B cell (primary cell): ENCODE measurements at regions not wholly inside any gene's neighbourhood (a gene's known extent, or its start where the extent isn't known, plus 50 kb on each side); places are given as distances from the start of the nearest gene placed in this dataset.

ENCODE experiments used
- ATAC-seq: fragments of 200-7000 bp; cut with Tn5 transposase; one replicate; pipeline ENCODE4 v1.10.0; 2021; ENCODE audit warnings: low read depth, mild to moderate bottlenecking, moderate number of reproducible peaks, moderate library complexity
- CTCF ChIA-PET: fragments of 350-600 bp; sonication (Branson Sonifier 250); formaldehyde crosslinking; loops from one replicate; lab custom pipeline; 2021; ENCODE audit warnings: antibody characterized with exemption, inconsistent platforms; lab: Charles Lee
- POLR2A ChIA-PET: fragments of 350-600 bp; sonication (Branson Sonifier 250); formaldehyde crosslinking; loops from one replicate; lab custom pipeline; 2021; ENCODE audit warnings: antibody characterized with exemption; lab: Charles Lee
- DNase-seq: peaks from one replicate; pipeline ENCODE4 v3.0.0; 2013
- H2AFZ ChIP-seq: 2 replicates; pipeline ENCODE4 v1.6.1; 2012; ENCODE audit warnings: mild to moderate bottlenecking, low read depth, low read length; ENCODE audit not compliant: insufficient read depth, poor library complexity, severe bottlenecking
- H3K27ac ChIP-seq, 2 donors: 1 replicate in 1 of 2; 2 replicates in 1 of 2; pipeline ENCODE4 v1.5.1; 2012 to 2013; ENCODE audit warnings: low read length in 2 of 2, mild to moderate bottlenecking in 2 of 2, moderate library complexity in 1 of 2
- H3K27me3 ChIP-seq, 4 experiments: fragments of 200-600 bp in 1 of 4; sonication (generic) in 1 of 4; replicated peaks in 1 of 4; 1 replicate in 2 of 4; 2 replicates in 2 of 4; pipeline versions ENCODE4 v1.6.1 to v1.7.0; 2013 to 2016; ENCODE audit warnings: low read length in 3 of 4, mild to moderate bottlenecking in 2 of 4, mixed read lengths in 1 of 4, moderate library complexity in 1 of 4; ENCODE audit not compliant: insufficient read depth in 4 of 4, control insufficient read depth in 3 of 4; ENCODE audit errors: control extremely low read depth in 1 of 4
- H3K36me3 ChIP-seq, 2 experiments: replicated peaks in 1 of 2; 1 replicate in 1 of 2; 2 replicates in 1 of 2; pipeline versions ENCODE4 v1.6.1 to v1.7.1; 2013; ENCODE audit warnings: low read length in 1 of 2; ENCODE audit not compliant: insufficient read depth in 2 of 2, control insufficient read depth in 1 of 2; ENCODE audit errors: control extremely low read depth in 1 of 2, extremely low read depth in 1 of 2
- H3K4me1 ChIP-seq, 2 donors: fragments of 200-600 bp in 1 of 2; sonication (generic) in 1 of 2; 1 replicate in 1 of 2; 2 replicates in 1 of 2; pipeline versions ENCODE4 v1.5.1 to v1.6.1; 2013 to 2017; ENCODE audit warnings: low read length in 2 of 2; ENCODE audit not compliant: control insufficient read depth in 2 of 2, insufficient read depth in 2 of 2
- H3K4me2 ChIP-seq: replicated peaks from 2 replicates; pipeline ENCODE3; 2012; ENCODE audit warnings: mild to moderate bottlenecking, low read depth, low read length; ENCODE audit not compliant: poor library complexity, severe bottlenecking
- H3K4me3 ChIP-seq, 5 experiments: fragments of 200-600 bp in 1 of 5; sonication (generic) in 1 of 5; 1 replicate in 3 of 5; 2 replicates in 2 of 5; pipeline versions ENCODE4 v1.5.1 to v1.7.0; 2011 to 2016; ENCODE audit warnings: low read length in 4 of 5, mild to moderate bottlenecking in 4 of 5, low read depth in 2 of 5, control low read depth in 1 of 5, moderate library complexity in 1 of 5; ENCODE audit not compliant: insufficient read depth in 1 of 5; ENCODE audit errors: control extremely low read depth in 1 of 5, extremely low read depth in 1 of 5
- H3K79me2 ChIP-seq: fragments of 200-600 bp; sonication (generic); one replicate; pipeline ENCODE4 v1.6.0; 2016; ENCODE audit warnings: low read length; ENCODE audit not compliant: control insufficient read depth, insufficient read depth
- H3K9ac ChIP-seq: fragments of 200-600 bp; sonication (generic); 2 replicates; pipeline ENCODE4 v1.6.1; 2017; ENCODE audit warnings: mild to moderate bottlenecking, low read length, moderate library complexity
- H3K9me3 ChIP-seq, 3 donors: one replicate each; pipeline versions ENCODE4 v1.6.1 to v1.7.1; 2013; ENCODE audit warnings: low read length in 2 of 3; ENCODE audit not compliant: control insufficient read depth in 2 of 3, insufficient read depth in 1 of 3; ENCODE audit errors: control extremely low read depth in 1 of 3
- H4K20me1 ChIP-seq: 2 replicates; pipeline ENCODE4 v1.6.0; 2012; ENCODE audit warnings: mild to moderate bottlenecking, low read length; ENCODE audit not compliant: insufficient read depth, control insufficient read depth, poor library complexity, severe bottlenecking
- H3K27ac Mint-ChIP-seq: one replicate; pipeline ENCODE4 v1.8.0; 2021; ENCODE audit warnings: mixed read lengths
- H3K27me3 Mint-ChIP-seq: one replicate; pipeline ENCODE4 v1.8.0; 2021; ENCODE audit warnings: mixed read lengths
- H3K4me1 Mint-ChIP-seq: one replicate; pipeline ENCODE4 v1.8.0; 2021; ENCODE audit warnings: mixed read lengths
- H3K4me3 Mint-ChIP-seq: one replicate; pipeline ENCODE4 v1.8.0; 2021; ENCODE audit warnings: mixed read lengths
- H3K9me3 Mint-ChIP-seq: one replicate; pipeline ENCODE4 v1.8.0; 2022; ENCODE audit warnings: mixed read lengths; ENCODE audit not compliant: insufficient read depth
- CTCF ChIP-seq: fragments of 200-600 bp; IDR thresholded peaks from one replicate; pipeline ENCODE4 v1.8.0; 2022; ENCODE audit warnings: antibody characterized with exemption, mild to moderate bottlenecking
- EZH2 ChIP-seq: IDR thresholded peaks from 2 replicates; pipeline ENCODE4 v1.6.1; 2012; ENCODE audit warnings: borderline replicate concordance, low read depth, mild to moderate bottlenecking, moderate library complexity, low read length; ENCODE audit not compliant: insufficient read depth, poor library complexity, severe bottlenecking
- WGBS: methylation state at CpG from one replicate; pipeline ENCODE4 v1.1.5; 2013; ENCODE audit warnings: missing lambda C conversion rate; ENCODE audit not compliant: insufficient coverage; 5-methylcytosine and 5-hydroxymethylcytosine counted together
- intact Hi-C: fragments of 100-400 bp; cut with micrococcal nuclease; formaldehyde crosslinking; loops from one replicate; pipeline ENCODE4 v1.10.0; 2022

- H2AFZ ChIP-seq: no peak overlapping the region
- no CpG with 5 or more reads among the region's 4 CpGs for WGBS
Observed at GRCh38 chr17:27226611-27227230, 67.2 kb upstream of the WSB1 start.

More at GRCh38 chr17:27226611-27227230, 67.2 kb upstream of the WSB1 start:
- no peak overlapping the region for H3K4me3 Mint-ChIP-seq
- H3K27me3 Mint-ChIP-seq: no peaks in the 10 kb centered on the region
- H4K20me1 ChIP-seq: no peaks in the 10 kb centered on the region
- no peak overlapping the region for H3K27ac ChIP-seq
- H3K4me1 Mint-ChIP-seq: no peaks in the 10 kb centered on the region
- no peaks in the 10 kb centered on the region for H3K9me3 Mint-ChIP-seq
- H3K9me3 ChIP-seq: peaks cover 0 to 2% (median 2%) of the 10 kb centered on the region in 3 donors
- no peak overlapping the region for H3K27ac Mint-ChIP-seq
- H3K27me3 ChIP-seq: no peaks in the 10 kb centered on the region
- ChIA-PET CTCF (interaction anchor here (1.1 to 3.7 kb wide), 3 partner anchors 10 to 21 kb away, joined by 4 to 36 read pairs (median 4); no protein-coding TSS in a partner anchor), POLR2A (no interaction called here)
- no peak overlapping the region for H3K4me3 ChIP-seq
- no peak overlapping the region for H3K4me2 ChIP-seq
- H3K9ac ChIP-seq: no peak overlapping the region
- no peaks in the 10 kb centered on the region for H3K79me2 ChIP-seq
- DNase-seq: no peak
- no peaks in the 10 kb centered on the region for H3K36me3 ChIP-seq
- intact Hi-C loops: no loop called here
- no peak for ATAC-seq
- H3K4me1 ChIP-seq: no peaks in the 10 kb centered on the region
- TF ChIP-seq EZH2 (no peak), CTCF (no peak)
